Gastrocnemius medialis (tissue), 4 donors: ENCODE measurements at regions not wholly inside any gene's neighbourhood (a gene's known extent, or its start where the extent isn't known, plus 50 kb on each side); places are given as distances from the start of the nearest gene placed in this dataset.

Experiments used
- ATAC-seq, 2 donors: fragments of 150-250 bp; one replicate each; pipeline ENCODE4 v1.9.1; 2016
- DNase-seq, 2 donors: peaks; one replicate each; pipeline ENCODE4 v3.0.0-alpha.2; 2019
- H3K27ac ChIP-seq, 4 donors: fragments of 200-600 bp; sonication (generic); 1 replicate in 1 of 4; 2 replicates in 3 of 4; pipeline ENCODE4 v1.5.1; 2016 to 2018; ENCODE audit warnings: mild to moderate bottlenecking in 2 of 4, moderate library complexity in 1 of 4
- H3K27me3 ChIP-seq, 3 donors: fragments of 200-600 bp; sonication (generic) in 2 of 3; 1 replicate in 1 of 3; 2 replicates in 2 of 3; pipeline versions ENCODE4 v1.5.1 to v1.6.0; 2016 to 2019; ENCODE audit warnings: mild to moderate bottlenecking in 1 of 3, moderate library complexity in 1 of 3
- H3K36me3 ChIP-seq, 2 donors: fragments of 200-600 bp; sonication (generic) in 1 of 2; one replicate each; pipeline ENCODE4 v1.5.1; 2017 to 2018
- H3K4me1 ChIP-seq, 2 donors: fragments of 200-600 bp; sonication (generic) in 1 of 2; one replicate each; pipeline ENCODE4 v1.5.1; 2016 to 2017; ENCODE audit warnings: mild to moderate bottlenecking in 2 of 2
- H3K4me3 ChIP-seq, 4 donors: fragments of 200-600 bp; sonication (generic) in 3 of 4; 1 replicate in 1 of 4; 2 replicates in 3 of 4; pipeline ENCODE4 v1.5.1; 2016 to 2019; ENCODE audit warnings: mild to moderate bottlenecking in 2 of 4
- H3K9me3 ChIP-seq, 3 donors: fragments of 200-600 bp; sonication (generic) in 2 of 3; 1 replicate in 1 of 3; 2 replicates in 2 of 3; pipeline ENCODE4 v1.5.1; 2016 to 2019
- CTCF ChIP-seq, 5 experiments: fragments of 450-650 bp in 3 of 5; fragments of 200-600 bp in 2 of 5; sonication (generic) in 2 of 5; IDR thresholded peaks in 4 of 5; conservative IDR thresholded peaks in 1 of 5; 1 replicate in 4 of 5; 2 replicates in 1 of 5; pipeline ENCODE4 v1.5.1; 2016 to 2019; ENCODE audit warnings: antibody characterized with exemption in 5 of 5, mild to moderate bottlenecking in 3 of 5, moderate library complexity in 3 of 5
- POLR2A ChIP-seq, 2 donors: fragments of 450-650 bp; IDR thresholded peaks; one replicate each; pipeline ENCODE4 v1.6.1; 2017; ENCODE audit warnings: antibody characterized with exemption in 2 of 2, mild to moderate bottlenecking in 2 of 2, moderate library complexity in 2 of 2
- in situ Hi-C, 4 donors: fragments of 200-750 bp; cut with MboI; loops; one replicate each; pipeline versions ENCODE4 v1.15.0 to v1.8.0; 2017; ENCODE audit warnings: low sequenced_read_pairs in 4 of 4
- intact Hi-C: fragments of 100-400 bp; cut with DNase I; formaldehyde crosslinking; loops from one replicate; pipeline ENCODE4 v1.15.1; 2023; ENCODE audit warnings: low total_unique reads

GRCh38 chr2:207416111-207416510 is 113.7 kb upstream of the CREB1 start:
- Histone ChIP-seq H3K27me3 (no peaks in the 10 kb centered on the region), H3K4me3 (no peak overlapping the region), H3K27ac (no peak overlapping the region), H3K36me3 (no peaks in the 10 kb centered on the region), H3K9me3 (no peaks in the 10 kb centered on the region), H3K4me1 (no peaks in the 10 kb centered on the region)
- no peak for TF ChIP-seq POLR2A (IDR thresholded peaks at IDR 0.05)
- no peak for TF ChIP-seq CTCF (IDR thresholded peaks at IDR 0.05 in 4 of 5, conservative IDR thresholded peaks at IDR 0.05 in 1 of 5)
- no peak for DNase-seq
- in situ Hi-C loops (no loop called here), intact Hi-C loops (no loop called here)
- no peak for ATAC-seq

GRCh38 chr2:207416900-207417299 is 112.9 kb upstream of the CREB1 start:
- no peaks in the 10 kb centered on the region for H3K27me3 ChIP-seq
- intact Hi-C loops = no loop called here
- no peaks in the 10 kb centered on the region for H3K9me3 ChIP-seq
- no peaks in the 10 kb centered on the region for H3K36me3 ChIP-seq
- no peak overlapping the region for H3K4me3 ChIP-seq
- DNase-seq (no peak), ATAC-seq (no peak)
- no peaks in the 10 kb centered on the region for H3K4me1 ChIP-seq
- TF ChIP-seq POLR2A (IDR thresholded peaks at IDR 0.05) (no peak), CTCF (IDR thresholded peaks at IDR 0.05 in 4 of 5, conservative IDR thresholded peaks at IDR 0.05 in 1 of 5) (no peak)
- H3K27ac ChIP-seq = no peak overlapping the region
- in situ Hi-C loops = no loop called here

GRCh38 chr2:207417301-207417718 is 112.5 kb upstream of the CREB1 start:
- ATAC-seq = no peak
- Histone ChIP-seq H3K4me3 (no peak overlapping the region), H3K27ac (no peak overlapping the region), H3K36me3 (no peaks in the 10 kb centered on the region), H3K9me3 (no peaks in the 10 kb centered on the region), H3K4me1 (no peaks in the 10 kb centered on the region), H3K27me3 (no peaks in the 10 kb centered on the region)
- intact Hi-C loops = no loop called here
- no peak for TF ChIP-seq CTCF (IDR thresholded peaks at IDR 0.05 in 4 of 5, conservative IDR thresholded peaks at IDR 0.05 in 1 of 5)
- no peak for TF ChIP-seq POLR2A (IDR thresholded peaks at IDR 0.05)
- in situ Hi-C loops = no loop called here
- DNase-seq = no peak

GRCh38 chr2:207418419-207418818 is 111.3 kb upstream of the CREB1 start:
- H3K27ac ChIP-seq = no peak overlapping the region
- ATAC-seq = no peak
- no peaks in the 10 kb centered on the region for H3K27me3 ChIP-seq
- no peaks in the 10 kb centered on the region for H3K9me3 ChIP-seq
- in situ Hi-C loops (no loop called here), intact Hi-C loops (no loop called here)
- no peaks in the 10 kb centered on the region for H3K36me3 ChIP-seq
- H3K4me3 ChIP-seq = no peak overlapping the region
- H3K4me1 ChIP-seq = no peaks in the 10 kb centered on the region
- TF ChIP-seq POLR2A (IDR thresholded peaks at IDR 0.05) (no peak), CTCF (IDR thresholded peaks at IDR 0.05 in 4 of 5, conservative IDR thresholded peaks at IDR 0.05 in 1 of 5) (no peak)
- no peak for DNase-seq

GRCh38 chr2:207419331-207419730 is 110.4 kb upstream of the CREB1 start:
- Histone ChIP-seq H3K27ac (no peak overlapping the region), H3K4me1 (no peaks in the 10 kb centered on the region), H3K36me3 (no peaks in the 10 kb centered on the region), H3K4me3 (no peak overlapping the region), H3K27me3 (no peaks in the 10 kb centered on the region), H3K9me3 (no peaks in the 10 kb centered on the region)
- intact Hi-C loops = no loop called here
- DNase-seq = no peak
- ATAC-seq = no peak
- in situ Hi-C loops = no loop called here
- no peak for TF ChIP-seq CTCF (IDR thresholded peaks at IDR 0.05 in 4 of 5, conservative IDR thresholded peaks at IDR 0.05 in 1 of 5)
- no peak for TF ChIP-seq POLR2A (IDR thresholded peaks at IDR 0.05)
